Left lung (tissue), 4 donors: ENCODE measurements at regions not wholly inside any gene's neighbourhood (a gene's known extent, or its start where the extent isn't known, plus 50 kb on each side); places are given as distances from the start of the nearest gene placed in this dataset.

Experiments
- ATAC-seq: fragments of 200-7000 bp; cut with Tn5 transposase; one replicate; pipeline ENCODE4 v1.9.1; 2020; ENCODE audit warnings: moderate library complexity
- DNase-seq, 4 donors: peaks; one replicate each; pipeline ENCODE4 v3.0.0-alpha.2; 2013 to 2020
- H3K27ac ChIP-seq, 2 donors: fragments of 200-600 bp; sonication (generic) in 1 of 2; one replicate each; pipeline versions ENCODE4 v1.5.0 to v1.8.0; 2020 to 2021
- H3K27me3 ChIP-seq, 2 donors: fragments of 200-600 bp; sonication (generic) in 1 of 2; one replicate each; pipeline versions ENCODE4 v1.5.0 to v1.8.0; 2020 to 2021
- H3K36me3 ChIP-seq, 2 donors: fragments of 200-600 bp; sonication (generic) in 1 of 2; one replicate each; pipeline versions ENCODE4 v1.5.0 to v1.8.0; 2020 to 2021
- H3K4me1 ChIP-seq, 2 donors: fragments of 200-600 bp; one replicate each; pipeline ENCODE4 v1.8.0; 2021
- H3K4me3 ChIP-seq, 2 donors: fragments of 200-600 bp; sonication (generic) in 1 of 2; one replicate each; pipeline versions ENCODE4 v1.5.0 to v1.8.0; 2020 to 2021; ENCODE audit warnings: mild to moderate bottlenecking in 1 of 2
- H3K9me3 ChIP-seq, 2 donors: fragments of 200-600 bp; sonication (generic) in 1 of 2; one replicate each; pipeline versions ENCODE4 v1.5.0 to v1.8.0; 2020 to 2021
- intact Hi-C, 2 donors: fragments of 100-400 bp; cut with DNase I; formaldehyde crosslinking; loops; one replicate each; pipeline versions ENCODE4 v1.11.2 to v1.14.2; 2022
- TF ChIP-seq, protein P1 (sequence below), 2 donors: fragments of 200-600 bp; sonication (generic) in 1 of 2; IDR thresholded peaks; one replicate each; pipeline versions ENCODE4 v1.5.0 to v1.8.0; 2021; ENCODE audit warnings: antibody characterized with exemption in 2 of 2
- donor health status: DM: no; HTN: yes; CAD: no.
- donor health status: DM: no; HTN: no; CAD: no.

DNA sequence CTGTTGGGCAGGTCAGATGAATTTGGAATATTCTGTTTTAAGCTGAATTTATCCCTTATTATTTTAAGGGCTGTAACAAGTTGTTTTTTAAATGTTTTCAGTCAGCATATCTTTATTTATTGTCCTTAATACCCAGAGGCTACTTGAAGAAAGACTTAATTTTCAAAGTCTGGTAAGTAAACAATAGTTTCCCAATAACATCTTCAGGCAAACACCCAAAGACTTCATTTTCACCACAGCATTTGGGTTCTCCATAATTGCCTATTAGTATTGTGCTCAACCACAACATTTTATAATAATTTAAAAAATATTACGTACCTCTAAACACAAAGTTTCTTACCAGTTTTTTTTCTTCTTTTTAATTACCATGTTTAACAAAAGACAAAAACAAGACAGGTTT is 60.0 kb upstream of the MKLN1 start:
- ATAC-seq (no peak), DNase-seq (no peak)
- H3K9me3 ChIP-seq, result no peaks in the 10 kb centered on the region
- H3K36me3 ChIP-seq, result no peaks in the 10 kb centered on the region
- H3K27ac ChIP-seq, result no peak overlapping the region
- no peak overlapping the region for H3K4me3 ChIP-seq
- intact Hi-C loops, result no loop called here
- H3K27me3 ChIP-seq, result no peaks in the 10 kb centered on the region
- TF ChIP-seq, protein P1, sequence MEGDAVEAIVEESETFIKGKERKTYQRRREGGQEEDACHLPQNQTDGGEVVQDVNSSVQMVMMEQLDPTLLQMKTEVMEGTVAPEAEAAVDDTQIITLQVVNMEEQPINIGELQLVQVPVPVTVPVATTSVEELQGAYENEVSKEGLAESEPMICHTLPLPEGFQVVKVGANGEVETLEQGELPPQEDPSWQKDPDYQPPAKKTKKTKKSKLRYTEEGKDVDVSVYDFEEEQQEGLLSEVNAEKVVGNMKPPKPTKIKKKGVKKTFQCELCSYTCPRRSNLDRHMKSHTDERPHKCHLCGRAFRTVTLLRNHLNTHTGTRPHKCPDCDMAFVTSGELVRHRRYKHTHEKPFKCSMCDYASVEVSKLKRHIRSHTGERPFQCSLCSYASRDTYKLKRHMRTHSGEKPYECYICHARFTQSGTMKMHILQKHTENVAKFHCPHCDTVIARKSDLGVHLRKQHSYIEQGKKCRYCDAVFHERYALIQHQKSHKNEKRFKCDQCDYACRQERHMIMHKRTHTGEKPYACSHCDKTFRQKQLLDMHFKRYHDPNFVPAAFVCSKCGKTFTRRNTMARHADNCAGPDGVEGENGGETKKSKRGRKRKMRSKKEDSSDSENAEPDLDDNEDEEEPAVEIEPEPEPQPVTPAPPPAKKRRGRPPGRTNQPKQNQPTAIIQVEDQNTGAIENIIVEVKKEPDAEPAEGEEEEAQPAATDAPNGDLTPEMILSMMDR (IDR thresholded peaks at IDR 0.05), result no peak
- no peaks in the 10 kb centered on the region for H3K4me1 ChIP-seq

DNA sequence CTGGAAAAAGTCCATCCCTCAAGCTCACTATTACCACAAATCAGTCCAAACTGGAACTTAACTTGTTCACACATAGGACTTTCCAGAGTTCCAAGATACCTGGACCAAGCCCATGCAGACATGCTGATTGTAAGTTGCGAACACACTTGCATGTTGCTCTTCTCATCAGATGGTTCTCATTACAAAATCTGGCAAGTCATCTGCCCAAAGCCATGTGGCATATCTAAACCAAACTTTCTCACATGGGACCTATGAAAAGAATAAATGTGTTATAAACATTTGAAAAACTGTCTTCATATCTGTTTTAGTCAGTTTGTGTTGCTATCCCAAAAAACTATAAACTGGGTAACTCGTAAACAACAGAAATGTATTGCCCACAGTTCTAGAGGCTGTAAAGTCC is 58.8 kb upstream of the MKLN1 start:
- TF ChIP-seq, protein P1 (IDR thresholded peaks at IDR 0.05), result no peak
- ATAC-seq (no peak), DNase-seq (no peak)
- intact Hi-C loops, result no loop called here
- H3K27ac ChIP-seq, result no peak overlapping the region
- H3K4me1 ChIP-seq, result no peaks in the 10 kb centered on the region
- no peaks in the 10 kb centered on the region for H3K36me3 ChIP-seq
- no peak overlapping the region for H3K4me3 ChIP-seq
- H3K27me3 ChIP-seq, result no peaks in the 10 kb centered on the region
- no peaks in the 10 kb centered on the region for H3K9me3 ChIP-seq

DNA sequence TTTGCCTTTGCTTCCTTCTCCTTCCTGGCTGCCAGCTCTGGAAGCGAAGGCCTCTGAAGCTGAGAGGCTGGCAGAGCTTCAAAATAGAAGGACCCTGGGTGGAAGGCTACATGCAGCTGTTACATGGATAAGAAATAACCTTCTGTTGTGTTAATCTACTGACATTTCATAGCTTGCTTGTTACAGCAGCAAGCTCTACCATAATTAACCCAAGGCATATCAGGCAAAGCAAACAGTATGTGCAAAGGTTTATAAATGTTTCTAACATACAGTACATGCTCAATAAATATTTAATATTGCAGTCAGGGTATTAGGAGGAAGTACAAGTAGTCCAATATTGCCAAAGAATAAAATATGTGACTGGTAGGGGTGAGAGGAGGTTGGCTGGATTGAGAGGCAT is 55.6 kb upstream of the MKLN1 start:
- H3K9me3 ChIP-seq, result no peaks in the 10 kb centered on the region
- ATAC-seq (no peak), DNase-seq (no peak)
- H3K27me3 ChIP-seq, result no peaks in the 10 kb centered on the region
- no peak overlapping the region for H3K4me3 ChIP-seq
- no peaks in the 10 kb centered on the region for H3K4me1 ChIP-seq
- H3K27ac ChIP-seq, result no peak overlapping the region
- no peaks in the 10 kb centered on the region for H3K36me3 ChIP-seq
- TF ChIP-seq, protein P1 (IDR thresholded peaks at IDR 0.05), result no peak
- intact Hi-C loops, result no loop called here

DNA sequence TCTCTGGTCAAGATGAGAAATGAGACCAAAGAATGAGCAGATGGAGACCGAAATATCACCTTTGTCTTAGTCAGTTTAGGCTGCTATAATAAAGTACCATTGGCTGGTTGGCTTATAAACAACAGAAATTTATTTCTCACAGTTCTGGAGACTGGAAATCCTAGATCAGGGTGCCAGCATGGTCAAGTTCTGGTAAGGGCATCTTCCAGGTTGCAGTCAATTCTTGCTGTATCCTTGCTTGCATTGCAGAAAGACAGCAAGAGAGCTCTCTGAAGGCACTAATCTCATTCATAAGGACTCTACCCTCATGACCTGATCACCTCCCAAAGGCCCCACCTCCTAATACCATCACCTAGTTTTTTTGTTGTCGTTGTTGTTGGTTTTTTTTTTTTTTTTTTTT is 52.7 kb upstream of the MKLN1 start:
- TF ChIP-seq, protein P1 (IDR thresholded peaks at IDR 0.05), result no peak
- H3K4me3 ChIP-seq, result no peak overlapping the region
- H3K9me3 ChIP-seq, result peaks cover 0 to under 1% of the 10 kb centered on the region in 2 donors
- H3K4me1 ChIP-seq, result no peaks in the 10 kb centered on the region
- intact Hi-C loops, result no loop called here
- no peak overlapping the region for H3K27ac ChIP-seq
- ATAC-seq, result no peak
- H3K36me3 ChIP-seq, result no peaks in the 10 kb centered on the region
- DNase-seq, result no peak
- H3K27me3 ChIP-seq, result no peaks in the 10 kb centered on the region

DNA sequence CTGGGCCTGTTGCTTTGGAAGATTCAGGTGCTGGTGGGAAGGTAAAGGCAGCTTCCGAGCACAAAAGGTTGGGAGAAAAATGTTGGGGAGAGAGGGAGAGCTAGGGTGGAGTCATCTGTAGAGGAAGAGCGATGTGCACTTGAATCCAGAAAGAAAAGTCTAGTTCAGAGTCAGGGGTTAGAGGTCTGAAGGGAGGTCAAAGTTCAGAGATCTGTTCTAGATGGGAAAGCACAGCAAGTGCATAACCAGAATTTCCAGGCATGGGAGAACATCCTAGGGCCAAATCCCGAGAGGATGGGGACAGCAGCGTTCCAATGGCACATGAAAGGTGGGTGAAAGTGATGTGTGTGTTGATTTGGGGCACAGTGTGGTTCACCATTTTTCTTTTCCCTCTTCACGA is 51.5 kb upstream of the MKLN1 start:
- DNase-seq (no peak), ATAC-seq (no peak)
- Histone ChIP-seq H3K9me3 (peaks cover 0 to 5% of the 10 kb centered on the region in 2 donors), H3K27ac (no peak overlapping the region), H3K36me3 (no peaks in the 10 kb centered on the region), H3K27me3 (no peaks in the 10 kb centered on the region), H3K4me1 (no peaks in the 10 kb centered on the region), H3K4me3 (no peak overlapping the region)
- intact Hi-C loops, result no loop called here
- TF ChIP-seq, protein P1 (IDR thresholded peaks at IDR 0.05), result no peak
